Gastroesophageal sphincter (tissue), 4 donors: ENCODE measurements at regions not wholly inside any gene's neighbourhood (a gene's known extent, or its start where the extent isn't known, plus 50 kb on each side); places are given as distances from the start of the nearest gene placed in this dataset.
"Not testable (repeated sequence)": the region's sequence is repeated elsewhere in the genome, so short reads cannot be mapped to it uniquely, and the experiment has no call there.

Experiments used
- ATAC-seq: fragments of 150-250 bp; one replicate; pipeline ENCODE4 v1.9.1; 2016; ENCODE audit warnings: mild to moderate bottlenecking, moderate library complexity
- H3K27ac ChIP-seq, 4 donors: fragments of 200-600 bp; sonication (generic) in 3 of 4; 1 replicate in 3 of 4; 2 replicates in 1 of 4; pipeline ENCODE4 v1.5.1; 2016 to 2019
- H3K27me3 ChIP-seq: fragments of 200-600 bp; sonication (generic); one replicate; pipeline ENCODE4 v1.5.1; 2019
- H3K36me3 ChIP-seq, 2 donors: fragments of 200-600 bp; sonication (generic); one replicate each; pipeline ENCODE4 v1.5.1; 2019; ENCODE audit warnings: control low read depth in 1 of 2
- H3K4me1 ChIP-seq, 3 donors: fragments of 200-600 bp; sonication (generic); 1 replicate in 2 of 3; 2 replicates in 1 of 3; pipeline ENCODE4 v1.5.1; 2016 to 2019; ENCODE audit warnings: control low read depth in 2 of 3
- H3K4me3 ChIP-seq, 2 donors: fragments of 200-600 bp; sonication (generic); one replicate each; pipeline ENCODE4 v1.5.1; 2019; ENCODE audit warnings: mild to moderate bottlenecking in 1 of 2, moderate library complexity in 1 of 2
- H3K9me3 ChIP-seq, 3 donors: fragments of 200-600 bp; sonication (generic); one replicate each; pipeline ENCODE4 v1.5.1; 2017 to 2019; ENCODE audit warnings: control low read depth in 2 of 3
- CTCF ChIP-seq, 4 experiments: fragments of 200-600 bp in 2 of 4; fragments of 450-650 bp in 2 of 4; sonication (generic) in 1 of 4; IDR thresholded peaks; one replicate each; pipeline ENCODE4 v1.5.1; 2017 to 2019; ENCODE audit warnings: antibody characterized with exemption in 4 of 4, mild to moderate bottlenecking in 2 of 4, moderate library complexity in 2 of 4
- EP300 ChIP-seq: sonication (generic); formaldehyde crosslinking; IDR thresholded peaks from one replicate; pipeline ENCODE4 v1.6.1; 2017; ENCODE audit warnings: antibody characterized with exemption, mild to moderate bottlenecking
- POLR2A ChIP-seq, 2 donors: fragments of 450-650 bp; IDR thresholded peaks; one replicate each; pipeline ENCODE4 v1.6.1; 2017; ENCODE audit warnings: antibody characterized with exemption in 2 of 2, mild to moderate bottlenecking in 2 of 2, moderate library complexity in 1 of 2
- POLR2AphosphoS5 ChIP-seq: sonication (generic); formaldehyde crosslinking; IDR thresholded peaks from one replicate; pipeline ENCODE4 v1.6.1; 2017; ENCODE audit warnings: antibody characterized with exemption
- WGBS, 2 donors: methylation state at CpG; one replicate each; pipeline ENCODE4 v1.1.5; 2018; ENCODE audit warnings: low coverage in 1 of 2; 5-methylcytosine and 5-hydroxymethylcytosine counted together

GRCh38 chr12:73632661-73633060 is 905.0 kb upstream of the ATXN7L3B start:
- Histone ChIP-seq H3K9me3 (no peaks in the 10 kb centered on the region), H3K27ac (no peak overlapping the region), H3K4me1 (no peaks in the 10 kb centered on the region), H3K27me3 (no peaks in the 10 kb centered on the region), H3K36me3 (no peaks in the 10 kb centered on the region), H3K4me3 (no peak overlapping the region)
- no peak for ATAC-seq
- TF ChIP-seq CTCF (IDR thresholded peaks at IDR 0.05) (no peak), POLR2A (IDR thresholded peaks at IDR 0.05) (no peak)
- WGBS, 2 donors = 67 to 75% methylated on average over 3 to 4 of the region's 4 CpGs

- H3K4me3 ChIP-seq, H3K9me3 ChIP-seq, ATAC-seq, H3K27me3 ChIP-seq, H3K27ac ChIP-seq, H3K36me3 ChIP-seq, H3K4me1 ChIP-seq: not testable (repeated sequence)
- 87 to 96% methylated on average over 4 to 5 of the region's 5 CpGs for WGBS, 2 donors
Observed at GRCh38 chr12:73639397-73639796, 898.2 kb upstream of the ATXN7L3B start.

- Histone ChIP-seq H3K4me1 (no peaks in the 10 kb centered on the region), H3K4me3 (no peak overlapping the region), H3K27me3 (no peaks in the 10 kb centered on the region), H3K27ac (no peak overlapping the region), H3K9me3 (peaks cover 0 to 15% (median 0%) of the 10 kb centered on the region in 3 donors), H3K36me3 (no peaks in the 10 kb centered on the region)
- TF ChIP-seq EP300 = no peak
- no peak for TF ChIP-seq CTCF (IDR thresholded peaks at IDR 0.05)
- no peak for TF ChIP-seq POLR2A (IDR thresholded peaks at IDR 0.05)
- TF ChIP-seq POLR2AphosphoS5 = no peak
- no peak for ATAC-seq
- 84 to 87% methylated on average over 3 of the region's 5 CpGs for WGBS, 2 donors
Observed at GRCh38 chr12:73656375-73656774, 881.3 kb upstream of the ATXN7L3B start.

GRCh38 chr12:73659802-73660201 is 877.8 kb upstream of the ATXN7L3B start:
- ATAC-seq = no peak
- 85 to 88% methylated on average over 1 of the region's 1 CpG for WGBS, 2 donors
- TF ChIP-seq POLR2AphosphoS5 (no peak), POLR2A (IDR thresholded peaks at IDR 0.05) (no peak), EP300 (no peak), CTCF (IDR thresholded peaks at IDR 0.05) (no peak)

GRCh38 chr12:73665193-73665592 is 872.4 kb upstream of the ATXN7L3B start:
- Histone ChIP-seq H3K9me3 (no peaks in the 10 kb centered on the region), H3K4me3 (no peak overlapping the region), H3K27ac (no peak overlapping the region), H3K4me1 (no peaks in the 10 kb centered on the region), H3K27me3 (no peaks in the 10 kb centered on the region), H3K36me3 (no peaks in the 10 kb centered on the region)
- no peak for TF ChIP-seq EP300
- no peak for TF ChIP-seq POLR2AphosphoS5
- TF ChIP-seq CTCF (IDR thresholded peaks at IDR 0.05) = no peak
- no peak for ATAC-seq
- 100% methylated on average over 3 of the region's 16 CpGs; no CpG with 5 or more reads in 1 of the 2 donors for WGBS, 2 donors

More at GRCh38 chr12:73659802-73660201, 877.8 kb upstream of the ATXN7L3B start:
- no peaks in the 10 kb centered on the region for H3K36me3 ChIP-seq
- H3K27ac ChIP-seq = no peak overlapping the region
- no peaks in the 10 kb centered on the region for H3K27me3 ChIP-seq
- H3K4me3 ChIP-seq = no peak overlapping the region
- H3K9me3 ChIP-seq = no peaks in the 10 kb centered on the region
- no peaks in the 10 kb centered on the region for H3K4me1 ChIP-seq

- H3K27me3 ChIP-seq, H3K9me3 ChIP-seq, H3K36me3 ChIP-seq, ATAC-seq, H3K4me3 ChIP-seq, H3K27ac ChIP-seq, H3K4me1 ChIP-seq: not testable (repeated sequence)
- no CpG with 5 or more reads among the region's 3 CpGs for WGBS, 2 donors
Observed at GRCh38 chr12:73671550-73671949, 866.1 kb upstream of the ATXN7L3B start.
